CD4-positive, alpha-beta T cell treated with Interleukin-6 at 100 ng/mL for 8 hours (primary cell): ENCODE measurements at regions not wholly inside any gene's neighbourhood (a gene's known extent, or its start where the extent isn't known, plus 50 kb on each side); places are given as distances from the start of the nearest gene placed in this dataset.
"Not testable (repeated sequence)": the region's sequence is repeated elsewhere in the genome, so short reads cannot be mapped to it uniquely, and the experiment has no call there.

Experiments
- DNase-seq: peaks from one replicate; pipeline ENCODE4 v3.0.0-alpha.2; 2020; ENCODE audit warnings: mixed read lengths, low spot score

- no peak for DNase-seq
These were observed 455.3 kb upstream of the PDE3A start for GRCh38 chr12:19912991-19913390.

- no peak for DNase-seq
These were observed 452.7 kb upstream of the PDE3A start for GRCh38 chr12:19915392-19916195.

GRCh38 chr12:19916196-19916753 is 452.1 kb upstream of the PDE3A start:
- no peak for DNase-seq

GRCh38 chr12:19916974-19917373 is 451.4 kb upstream of the PDE3A start:
- no peak for DNase-seq

GRCh38 chr12:19921716-19922115 is 446.6 kb upstream of the PDE3A start:
- DNase-seq: not testable (repeated sequence)

GRCh38 chr12:19922717-19923116 is 445.6 kb upstream of the PDE3A start:
- DNase-seq: no peak

- DNase-seq: no peak
These were observed 444.0 kb upstream of the PDE3A start for GRCh38 chr12:19924360-19924759.

GRCh38 chr12:19925841-19926240 is 442.5 kb upstream of the PDE3A start:
- DNase-seq: no peak

GRCh38 chr12:19926266-19926665 is 442.1 kb upstream of the PDE3A start:
- DNase-seq: no peak

- no peak for DNase-seq
These were observed 440.7 kb upstream of the PDE3A start for GRCh38 chr12:19927661-19928060.

GRCh38 chr12:19932413-19932812 is 435.9 kb upstream of the PDE3A start:
- DNase-seq: no peak

- DNase-seq: no peak
These were observed 434.4 kb upstream of the PDE3A start for GRCh38 chr12:19933924-19934323.

- no peak for DNase-seq
These were observed 431.2 kb upstream of the PDE3A start for GRCh38 chr12:19937161-19937560.

GRCh38 chr12:19938031-19938430 is 430.3 kb upstream of the PDE3A start:
- no peak for DNase-seq

GRCh38 chr12:19938491-19938890 is 429.8 kb upstream of the PDE3A start:
- no peak for DNase-seq

- DNase-seq: no peak
These were observed 428.1 kb upstream of the PDE3A start for GRCh38 chr12:19940267-19940666.

GRCh38 chr12:19941096-19941495 is 427.2 kb upstream of the PDE3A start:
- DNase-seq: no peak

- DNase-seq: no peak
These were observed 422.5 kb upstream of the PDE3A start for GRCh38 chr12:19945559-19946435.

GRCh38 chr12:19946550-19946949 is 421.8 kb upstream of the PDE3A start:
- no peak for DNase-seq

GRCh38 chr12:19947344-19947743 is 421.0 kb upstream of the PDE3A start:
- no peak for DNase-seq

- no peak for DNase-seq
These were observed 416.7 kb upstream of the PDE3A start for GRCh38 chr12:19951664-19952063.

GRCh38 chr12:19953734-19954133 is 414.6 kb upstream of the PDE3A start:
- DNase-seq: no peak

- DNase-seq: no peak
These were observed 414.2 kb upstream of the PDE3A start for GRCh38 chr12:19954163-19954562.
